ENCODE measurements at regions not wholly inside any gene's neighbourhood (a gene's known extent, or its start where the extent isn't known, plus 50 kb on each side); places are given as distances from the start of the nearest gene placed in this dataset.
A peak's percentile ranks its signal among the peaks of the same experiment; 100 is the strongest.

DNA sequence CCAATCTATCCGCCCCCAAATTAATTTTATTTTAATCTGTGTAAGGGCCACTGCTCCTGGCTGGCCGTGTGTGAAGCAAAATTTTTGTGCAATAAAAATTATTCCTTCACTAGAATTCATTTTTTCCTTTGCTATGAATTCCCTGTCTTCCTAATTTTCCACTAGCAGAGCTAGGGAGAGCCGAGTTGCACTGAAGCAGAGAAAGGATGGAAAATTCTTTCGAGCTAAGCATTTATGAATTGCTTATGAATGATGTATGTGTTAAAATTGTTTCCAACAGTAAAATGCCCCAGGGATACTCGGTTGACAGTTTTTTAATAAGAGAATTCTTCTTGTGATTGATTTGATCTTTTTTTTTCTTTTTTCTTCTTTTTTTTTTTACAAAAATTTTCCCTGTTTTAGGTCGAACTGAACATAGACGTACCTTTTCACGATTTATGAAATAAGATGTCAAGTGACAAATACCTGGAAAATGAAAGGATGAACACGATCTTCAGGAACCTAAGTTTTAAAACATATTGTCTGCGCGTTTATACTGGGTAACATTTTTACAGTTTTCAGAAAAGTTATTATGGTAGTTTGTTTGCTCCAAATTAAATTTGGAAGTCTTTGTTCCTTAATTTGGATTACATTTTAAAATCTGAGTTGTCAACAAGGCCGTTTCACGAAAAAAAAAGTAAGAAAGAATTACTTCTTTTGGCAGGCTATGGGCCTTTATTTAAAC, 288.8 kb upstream of the NFE2L3 start:
- DNase-seq (peak in 1 of 5 donors; percentile 18), FAIRE-seq (no peak)
- Histone ChIP-seq H3K4me3 (ENCODE audit: low read length in 3 of 3) (no peak overlapping the region), H3K27me3 (ENCODE audit: control insufficient read depth, insufficient read depth, low read length) (peaks cover 72% of the 10 kb centered on the region), H3K9me3 (ENCODE audit: control insufficient read depth in 2 of 3, insufficient read depth in 1 of 3, low read length in 3 of 3) (no peaks in the 10 kb centered on the region), H3K36me3 (ENCODE audit: control insufficient read depth in 2 of 3, insufficient read depth in 3 of 3, low read length in 3 of 3) (no peaks in the 10 kb centered on the region), H3K27ac (ENCODE audit: low read depth in 2 of 2, low read length in 2 of 2) (no peak overlapping the region), H3K4me1 (ENCODE audit: control insufficient read depth in 2 of 3, insufficient read depth in 2 of 3, low read depth in 1 of 3, low read length in 3 of 3) (peaks cover 0 to 9% (median 0%) of the 10 kb centered on the region in 3 donors), H3K9ac (ENCODE audit: low read length in 3 of 3) (no peak overlapping the region)
- intact Hi-C loops (cut with DNase I): no loop called here
- TF ChIP-seq, protein P1, sequence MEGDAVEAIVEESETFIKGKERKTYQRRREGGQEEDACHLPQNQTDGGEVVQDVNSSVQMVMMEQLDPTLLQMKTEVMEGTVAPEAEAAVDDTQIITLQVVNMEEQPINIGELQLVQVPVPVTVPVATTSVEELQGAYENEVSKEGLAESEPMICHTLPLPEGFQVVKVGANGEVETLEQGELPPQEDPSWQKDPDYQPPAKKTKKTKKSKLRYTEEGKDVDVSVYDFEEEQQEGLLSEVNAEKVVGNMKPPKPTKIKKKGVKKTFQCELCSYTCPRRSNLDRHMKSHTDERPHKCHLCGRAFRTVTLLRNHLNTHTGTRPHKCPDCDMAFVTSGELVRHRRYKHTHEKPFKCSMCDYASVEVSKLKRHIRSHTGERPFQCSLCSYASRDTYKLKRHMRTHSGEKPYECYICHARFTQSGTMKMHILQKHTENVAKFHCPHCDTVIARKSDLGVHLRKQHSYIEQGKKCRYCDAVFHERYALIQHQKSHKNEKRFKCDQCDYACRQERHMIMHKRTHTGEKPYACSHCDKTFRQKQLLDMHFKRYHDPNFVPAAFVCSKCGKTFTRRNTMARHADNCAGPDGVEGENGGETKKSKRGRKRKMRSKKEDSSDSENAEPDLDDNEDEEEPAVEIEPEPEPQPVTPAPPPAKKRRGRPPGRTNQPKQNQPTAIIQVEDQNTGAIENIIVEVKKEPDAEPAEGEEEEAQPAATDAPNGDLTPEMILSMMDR (IDR thresholded peaks at IDR 0.05; ENCODE audit: borderline replicate concordance, extremely low read depth, insufficient read depth): no peak

- TF ChIP-seq, protein P1 (IDR thresholded peaks at IDR 0.05; ENCODE audit: borderline replicate concordance, extremely low read depth, insufficient read depth): no peak
- FAIRE-seq: no peak
- intact Hi-C loops (cut with DNase I): no loop called here
Observed at GRCh38 chr7:25863729-25864110, 288.3 kb upstream of the NFE2L3 start.

DNA sequence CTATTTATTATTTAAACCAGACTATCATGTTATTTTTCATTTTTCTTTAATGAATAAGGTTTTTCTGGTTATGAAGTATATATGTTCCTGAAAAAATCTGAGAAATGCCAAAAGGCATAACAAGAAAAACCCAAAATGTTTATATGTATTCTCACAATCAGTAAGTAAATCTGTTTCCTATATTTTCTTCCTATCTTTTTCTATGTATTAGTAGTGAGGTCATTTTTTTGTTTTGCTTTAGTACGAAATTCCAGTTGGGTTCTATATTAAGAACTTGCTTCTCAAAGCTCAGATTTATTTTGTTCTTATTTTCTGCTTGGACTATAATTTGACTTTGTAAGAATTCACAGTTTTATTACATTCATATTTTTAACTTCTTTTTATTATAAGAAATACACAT, 287.5 kb upstream of the NFE2L3 start:
- TF ChIP-seq, protein P1 (IDR thresholded peaks at IDR 0.05; ENCODE audit: borderline replicate concordance, extremely low read depth, insufficient read depth): no peak
- DNase-seq (peak in 2 of 5 donors; percentile 23 to 25), FAIRE-seq (no peak)
- Histone ChIP-seq H3K9ac (ENCODE audit: low read length in 3 of 3) (no peak overlapping the region), H3K36me3 (ENCODE audit: control insufficient read depth in 2 of 3, insufficient read depth in 3 of 3, low read length in 3 of 3) (no peaks in the 10 kb centered on the region), H3K27ac (ENCODE audit: low read depth in 2 of 2, low read length in 2 of 2) (no peak overlapping the region), H3K4me1 (ENCODE audit: control insufficient read depth in 2 of 3, insufficient read depth in 2 of 3, low read depth in 1 of 3, low read length in 3 of 3) (peaks cover 0 to 9% (median 0%) of the 10 kb centered on the region in 3 donors), H3K9me3 (ENCODE audit: control insufficient read depth in 2 of 3, insufficient read depth in 1 of 3, low read length in 3 of 3) (no peaks in the 10 kb centered on the region), H3K4me3 (ENCODE audit: low read length in 3 of 3) (no peak overlapping the region), H3K27me3 (ENCODE audit: control insufficient read depth, insufficient read depth, low read length) (peaks cover 79% of the 10 kb centered on the region)
- intact Hi-C loops (cut with DNase I): no loop called here

More at GRCh38 chr7:25863729-25864110, 288.3 kb upstream of the NFE2L3 start:
- Histone ChIP-seq H3K9ac (ENCODE audit: low read length in 3 of 3) (no peak overlapping the region), H3K36me3 (ENCODE audit: control insufficient read depth in 2 of 3, insufficient read depth in 3 of 3, low read length in 3 of 3) (no peaks in the 10 kb centered on the region), H3K9me3 (ENCODE audit: control insufficient read depth in 2 of 3, insufficient read depth in 1 of 3, low read length in 3 of 3) (no peaks in the 10 kb centered on the region), H3K27me3 (ENCODE audit: control insufficient read depth, insufficient read depth, low read length) (peaks cover 77% of the 10 kb centered on the region), H3K27ac (ENCODE audit: low read depth in 2 of 2, low read length in 2 of 2) (no peak overlapping the region), H3K4me3 (ENCODE audit: low read length in 3 of 3) (no peak overlapping the region), H3K4me1 (ENCODE audit: control insufficient read depth in 2 of 3, insufficient read depth in 2 of 3, low read depth in 1 of 3, low read length in 3 of 3) (peaks cover 0 to 9% (median 0%) of the 10 kb centered on the region in 3 donors)
- DNase-seq: peak in 2 of 5 donors; percentile 17 to 44

Measured in kidney (tissue), 13 donors.